ENCODE measurements at regions not wholly inside any gene's neighbourhood (a gene's known extent, or its start where the extent isn't known, plus 50 kb on each side); places are given as distances from the start of the nearest gene placed in this dataset.

DNA sequence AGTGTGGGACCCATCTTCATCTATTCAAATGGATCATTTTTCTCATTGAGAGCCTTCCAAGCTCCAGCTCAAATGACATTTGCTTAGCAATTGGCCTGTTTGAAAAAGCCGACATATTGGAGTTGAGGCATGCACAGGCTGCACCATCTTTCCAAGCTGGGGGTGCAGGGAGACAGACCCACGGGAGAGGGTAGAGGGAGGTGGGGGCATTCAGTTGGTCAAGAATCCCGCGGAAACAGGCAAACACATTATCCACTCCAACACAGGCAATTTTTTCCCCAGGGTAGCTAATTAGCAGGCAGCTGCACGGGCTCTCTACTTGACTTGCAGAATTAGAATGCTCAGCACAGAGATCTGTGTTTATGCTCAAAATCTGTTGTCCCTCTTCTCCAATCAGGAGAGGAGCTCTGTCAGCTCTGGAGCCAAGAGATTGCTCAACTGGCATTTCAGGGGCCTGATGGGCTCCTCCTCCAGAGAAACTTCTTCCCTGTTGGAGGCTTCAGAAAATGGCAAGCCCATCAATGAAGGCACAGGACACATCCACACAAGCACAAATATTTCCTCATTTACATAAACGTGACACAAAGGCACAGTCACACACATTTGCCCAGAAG, 267.8 kb downstream of the FOXD2 start:
- no peak for TF ChIP-seq EZH2phosphoT487 (IDR thresholded peaks at IDR 0.05; ENCODE audit: insufficient read depth, low read depth)
- TF ChIP-seq EZH2 (IDR thresholded peaks at IDR 0.05; ENCODE audit: insufficient read depth, poor library complexity, severe bottlenecking) = no peak
